Prostate gland (tissue), 2 donors: ENCODE measurements at regions not wholly inside any gene's neighbourhood (a gene's known extent, or its start where the extent isn't known, plus 50 kb on each side); places are given as distances from the start of the nearest gene placed in this dataset.
"Not testable (repeated sequence)": the region's sequence is repeated elsewhere in the genome, so short reads cannot be mapped to it uniquely, and the experiment has no call there.

Experiments used
- DNase-seq: peaks from one replicate; pipeline ENCODE4 v3.0.0-alpha.2; 2019; ENCODE audit warnings: low spot score
- H3K27ac ChIP-seq, 2 donors: fragments of 200-600 bp; sonication (generic); 2 replicates each; pipeline ENCODE4 v1.5.1; 2017 to 2019
- H3K27me3 ChIP-seq: fragments of 200-600 bp; sonication (generic); replicated peaks from 2 replicates; pipeline ENCODE4 v1.5.1; 2019; ENCODE audit not compliant: insufficient read depth
- H3K36me3 ChIP-seq, 2 donors: fragments of 200-600 bp; sonication (generic); 1 replicate in 1 of 2; 2 replicates in 1 of 2; pipeline versions ENCODE4 v1.5.1 to v1.8.1; 2017 to 2019
- H3K4me1 ChIP-seq: fragments of 200-600 bp; sonication (generic); replicated peaks from 2 replicates; pipeline ENCODE4 v1.5.1; 2019
- H3K4me3 ChIP-seq, 2 donors: fragments of 200-600 bp; sonication (generic); 2 replicates each; pipeline ENCODE4 v1.5.1; 2017 to 2019
- H3K9me3 ChIP-seq: fragments of 200-600 bp; sonication (generic); 2 replicates; pipeline ENCODE4 v1.5.1; 2017
- CTCF ChIP-seq, 4 experiments: fragments of 200-600 bp in 2 of 4; fragments of 450-650 bp in 2 of 4; sonication (generic) in 2 of 4; IDR thresholded peaks; 1 replicate in 3 of 4; 2 replicates in 1 of 4; pipeline ENCODE4 v1.5.1; 2016 to 2019; ENCODE audit warnings: antibody characterized with exemption in 4 of 4, mild to moderate bottlenecking in 2 of 4, moderate library complexity in 2 of 4
- POLR2A ChIP-seq: fragments of 450-650 bp; IDR thresholded peaks from one replicate; pipeline ENCODE4 v1.6.1; 2016; ENCODE audit warnings: antibody characterized with exemption, mild to moderate bottlenecking
- POLR2AphosphoS5 ChIP-seq: sonication (generic); formaldehyde crosslinking; IDR thresholded peaks from one replicate; pipeline ENCODE4 v1.6.1; 2017; ENCODE audit warnings: antibody characterized with exemption
- WGBS: methylation state at CpG from one replicate; pipeline ENCODE4 v1.1.5; 2018; 5-methylcytosine and 5-hydroxymethylcytosine counted together
- intact Hi-C: fragments of 100-400 bp; cut with DNase I; formaldehyde crosslinking; loops from one replicate; pipeline ENCODE4 v1.14.2; 2022

DNA sequence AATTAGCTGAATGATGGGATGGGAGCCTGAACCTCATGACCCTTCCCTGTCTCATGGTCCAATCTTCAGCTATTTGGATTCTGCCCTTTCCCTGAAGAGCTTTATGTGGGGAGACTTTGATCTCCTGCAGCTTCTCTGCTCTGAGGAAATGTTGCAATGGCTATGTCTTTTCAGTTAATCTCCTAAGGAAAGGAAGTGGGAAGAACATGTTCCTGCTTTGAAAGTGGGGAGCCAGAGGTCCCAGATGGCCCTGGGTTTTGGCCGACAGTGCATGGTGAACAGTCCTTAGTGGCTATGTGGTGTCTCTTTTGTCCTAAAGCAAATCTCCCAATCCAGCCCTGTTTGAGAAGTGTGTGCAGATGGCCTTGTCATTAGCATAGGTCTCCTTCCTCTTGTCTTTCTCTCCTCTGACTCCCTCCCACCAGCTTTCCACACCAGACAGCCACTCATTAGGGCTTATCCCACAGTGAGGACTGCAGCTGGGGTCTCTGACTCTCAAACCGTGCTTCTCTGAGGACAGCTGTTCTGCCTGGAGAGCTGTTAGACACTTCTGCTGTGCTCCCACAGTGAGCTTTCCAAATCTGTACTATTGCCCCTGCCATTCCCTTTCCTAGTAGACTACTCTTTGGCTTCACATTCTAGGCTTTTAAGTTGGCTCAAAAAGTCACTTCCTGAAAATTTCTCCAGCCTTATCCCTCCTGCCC lies 365.8 kb upstream of the UMPS start:
- no peak for DNase-seq
- 69% methylated on average over 2 of the region's 2 CpGs for WGBS
- intact Hi-C loops, result no loop called here

DNA sequence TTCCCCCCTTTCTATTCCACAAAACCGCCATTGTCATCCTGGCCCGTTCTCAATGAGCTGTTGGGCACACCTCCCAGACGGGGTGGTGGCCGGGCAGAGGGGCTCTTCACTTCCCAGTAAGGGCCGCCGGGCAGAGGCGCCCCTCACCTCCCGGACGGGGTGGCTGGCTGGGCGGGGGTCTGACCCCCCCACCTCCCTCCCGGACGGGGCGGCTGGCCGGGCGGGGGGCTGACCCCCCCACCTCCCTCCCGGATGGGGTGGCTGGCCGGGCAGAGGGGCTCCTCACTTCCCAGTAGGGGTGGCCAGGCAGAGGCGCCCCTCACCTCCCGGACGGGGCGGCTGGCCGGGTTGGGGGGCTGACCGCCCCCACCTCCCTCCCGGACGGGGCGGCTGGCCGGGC lies 363.6 kb upstream of the UMPS start:
- H3K36me3 ChIP-seq, H3K9me3 ChIP-seq, DNase-seq, H3K27ac ChIP-seq, intact Hi-C loops, H3K4me3 ChIP-seq, H3K27me3 ChIP-seq, H3K4me1 ChIP-seq: not testable (repeated sequence)
- 99% methylated on average over 9 of the region's 27 CpGs for whole genome bisulfite sequencing

More for the DNA sequence above, 365.8 kb upstream of the UMPS start:
- TF ChIP-seq CTCF (IDR thresholded peaks at IDR 0.05) (no peak), POLR2AphosphoS5 (no peak), POLR2A (no peak)
- H3K27me3 ChIP-seq, result no peaks in the 10 kb centered on the region
- no peaks in the 10 kb centered on the region for H3K36me3 ChIP-seq
- no peaks in the 10 kb centered on the region for H3K9me3 ChIP-seq
- H3K4me1 ChIP-seq, result no peaks in the 10 kb centered on the region
- no peak overlapping the region for H3K27ac ChIP-seq
- H3K4me3 ChIP-seq, result no peak overlapping the region

GRCh38 chr3:124372775-124373174 lies 357.5 kb upstream of the UMPS start:
- Histone ChIP-seq H3K9me3 (no peaks in the 10 kb centered on the region), H3K36me3 (no peaks in the 10 kb centered on the region), H3K4me1 (no peaks in the 10 kb centered on the region), H3K4me3 (no peak overlapping the region), H3K27me3 (no peaks in the 10 kb centered on the region), H3K27ac (no peak overlapping the region)
- WGBS, result 83% methylated on average over 3 of the region's 3 CpGs
- TF ChIP-seq POLR2A (no peak), POLR2AphosphoS5 (no peak), CTCF (IDR thresholded peaks at IDR 0.05) (no peak)
- no peak for DNase-seq
- intact Hi-C loops, result no loop called here

- no peaks in the 10 kb centered on the region for H3K27me3 ChIP-seq
- H3K4me3 ChIP-seq, result no peak overlapping the region
- H3K4me1 ChIP-seq, result no peaks in the 10 kb centered on the region
- H3K36me3 ChIP-seq, result no peaks in the 10 kb centered on the region
- TF ChIP-seq POLR2A, result no peak
- TF ChIP-seq POLR2AphosphoS5, result no peak
- TF ChIP-seq CTCF (IDR thresholded peaks at IDR 0.05), result no peak
- no peak for DNase-seq
- H3K9me3 ChIP-seq, result no peaks in the 10 kb centered on the region
- WGBS, result 90% methylated on average over 2 of the region's 2 CpGs
- H3K27ac ChIP-seq, result no peak overlapping the region
- intact Hi-C loops, result no loop called here
Measured at GRCh38 chr3:124373524-124373923, 356.7 kb upstream of the UMPS start.

DNA sequence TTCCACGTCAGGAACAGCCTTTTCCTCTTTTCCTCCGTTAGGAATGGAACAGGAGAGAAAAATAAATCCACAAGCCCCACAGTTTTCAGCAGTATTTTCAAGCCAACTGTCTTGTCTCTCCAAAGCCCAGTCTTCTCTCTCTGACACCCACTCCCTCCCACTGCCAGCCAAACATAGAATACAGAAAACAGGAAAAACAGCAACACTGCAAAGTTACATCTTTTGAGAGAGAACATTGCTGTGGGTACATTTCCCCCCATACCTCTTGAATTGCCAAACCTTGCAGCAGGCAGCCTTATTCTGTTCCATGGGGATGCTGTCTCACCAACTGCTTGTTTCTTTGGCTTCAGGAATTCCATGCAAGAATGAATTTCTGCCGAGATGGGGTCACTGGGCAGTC lies 355.7 kb upstream of the UMPS start:
- Histone ChIP-seq H3K36me3 (no peaks in the 10 kb centered on the region), H3K9me3 (no peaks in the 10 kb centered on the region), H3K4me3 (no peak overlapping the region), H3K4me1 (no peaks in the 10 kb centered on the region), H3K27me3 (no peaks in the 10 kb centered on the region), H3K27ac (no peak overlapping the region)
- TF ChIP-seq POLR2AphosphoS5 (no peak), POLR2A (no peak), CTCF (IDR thresholded peaks at IDR 0.05) (no peak)
- intact Hi-C loops, result no loop called here
- WGBS, result 81% methylated on average over 3 of the region's 3 CpGs
- no peak for DNase-seq
